ENCODE measurements at regions not wholly inside any gene's neighbourhood (a gene's known extent, or its start where the extent isn't known, plus 50 kb on each side); places are given as distances from the start of the nearest gene placed in this dataset.

- DNase-seq = no peak
- TF ChIP-seq POLR2A (IDR thresholded peaks at IDR 0.05) (no peak), CTCF (IDR thresholded peaks at IDR 0.05) (no peak)
- H3K27ac ChIP-seq = no peak overlapping the region
- H3K27me3 ChIP-seq = no peaks in the 10 kb centered on the region
- H3K4me1 ChIP-seq (replicated peaks in 1 of 2) = peaks cover 0 to 8% of the 10 kb centered on the region in 2 donors
- H3K9me3 ChIP-seq (replicated peaks in 1 of 3) = no peaks in the 10 kb centered on the region
- intact Hi-C loops (cut with DNase I) = no loop called here
- no peaks in the 10 kb centered on the region for H3K36me3 ChIP-seq (replicated peaks in 1 of 2)
- WGBS, 4 donors = 70 to 80% (median 74%) methylated on average over 5 of the region's 5 CpGs
- H3K4me3 ChIP-seq = no peak overlapping the region
These were observed 56.1 kb upstream of the TANK start for GRCh38 chr2:161104054-161104553.

GRCh38 chr2:161107265-161107664 lies 53.0 kb upstream of the TANK start:
- intact Hi-C loops (cut with DNase I) = no loop called here
- no peaks in the 10 kb centered on the region for H3K9me3 ChIP-seq (replicated peaks in 1 of 3)
- no peak overlapping the region for H3K4me3 ChIP-seq
- no peaks in the 10 kb centered on the region for H3K36me3 ChIP-seq (replicated peaks in 1 of 2)
- H3K27me3 ChIP-seq = no peaks in the 10 kb centered on the region
- H3K4me1 ChIP-seq (replicated peaks in 1 of 2) = peaks cover 0 to 8% of the 10 kb centered on the region in 2 donors
- DNase-seq = no peak
- no peak overlapping the region for H3K27ac ChIP-seq
- TF ChIP-seq CTCF (IDR thresholded peaks at IDR 0.05) = no peak
- TF ChIP-seq POLR2A (IDR thresholded peaks at IDR 0.05) = no peak
- WGBS, 4 donors = 88 to 100% (median 98%) methylated on average over 1 of the region's 1 CpG
